T-helper 1 cell treated with Interleukin-12 subunit alpha and Interleukin-12 subunit beta and Interleukin-4 antibody, amounts not matched to agents 30 ng/mL and 1 ng/mL, for 36 hours (primary cell): ENCODE measurements at regions not wholly inside any gene's neighbourhood (a gene's known extent, or its start where the extent isn't known, plus 50 kb on each side); places are given as distances from the start of the nearest gene placed in this dataset.

ENCODE experiments used
- intact Hi-C: fragments of 100-400 bp; cut with micrococcal nuclease; formaldehyde crosslinking; loops from one replicate; pipeline ENCODE4 v1.15.1; 2024

DNA sequence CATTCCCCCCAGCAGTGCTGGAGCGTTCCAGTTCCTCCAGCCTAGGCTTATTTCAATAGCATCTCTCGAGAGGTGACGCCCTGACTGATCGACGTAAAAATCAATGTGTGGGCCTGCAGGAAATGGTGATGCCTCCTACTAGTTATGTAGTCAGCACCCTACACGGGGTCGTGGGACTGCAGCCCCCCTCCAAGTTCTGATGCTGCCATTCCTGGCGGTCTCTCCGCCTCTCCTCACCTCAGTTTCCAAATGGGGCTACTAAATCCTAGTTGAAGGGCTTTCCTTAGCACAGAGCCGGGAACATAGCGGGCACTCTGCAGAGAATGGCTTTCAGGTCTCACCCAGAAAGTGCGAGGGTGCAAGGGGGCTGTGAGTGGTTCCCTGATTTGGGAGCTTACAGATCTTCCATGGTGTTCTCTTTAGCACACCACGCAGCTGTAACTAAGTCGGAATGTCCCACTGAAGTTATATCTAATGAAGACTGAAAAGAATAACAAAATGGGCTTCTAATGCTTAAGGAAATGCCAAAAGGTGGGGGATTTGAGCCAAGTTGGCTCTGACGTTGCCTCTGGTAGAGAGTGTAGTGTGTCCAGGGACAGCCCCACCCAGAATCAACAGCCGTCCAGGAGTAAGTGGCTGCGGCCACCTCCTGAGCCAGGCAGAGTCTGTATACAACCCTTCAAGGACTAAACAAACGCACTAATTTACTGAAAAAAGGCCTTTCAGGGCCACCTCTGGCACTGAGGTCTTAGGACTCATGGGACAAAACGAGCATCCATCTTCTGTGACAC, 299.7 kb upstream of the FOXF1 start:
- intact Hi-C loops = no loop called here

GRCh38 chr16:86211265-86211664, 299.1 kb upstream of the FOXF1 start:
- intact Hi-C loops = no loop called here

DNA sequence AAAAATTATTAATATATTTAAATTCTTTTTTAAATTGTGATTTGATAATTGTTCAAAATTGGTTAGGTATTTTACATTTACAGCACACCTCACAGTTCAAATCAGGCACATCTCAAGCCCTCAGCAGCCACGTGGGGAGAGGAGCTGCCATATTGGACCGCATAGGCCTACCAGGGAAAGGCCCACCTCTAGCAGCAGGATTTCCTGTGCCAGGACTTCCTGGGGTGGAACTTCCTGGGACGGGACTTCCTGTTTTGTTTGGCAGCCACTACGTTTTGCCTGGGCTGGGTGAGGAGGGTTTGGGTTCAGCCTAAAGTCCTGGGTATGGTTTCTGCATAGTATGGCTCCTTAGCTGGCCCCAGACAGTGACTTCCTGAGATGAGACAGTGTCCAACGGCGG, 298.5 kb upstream of the FOXF1 start:
- intact Hi-C loops = no loop called here

DNA sequence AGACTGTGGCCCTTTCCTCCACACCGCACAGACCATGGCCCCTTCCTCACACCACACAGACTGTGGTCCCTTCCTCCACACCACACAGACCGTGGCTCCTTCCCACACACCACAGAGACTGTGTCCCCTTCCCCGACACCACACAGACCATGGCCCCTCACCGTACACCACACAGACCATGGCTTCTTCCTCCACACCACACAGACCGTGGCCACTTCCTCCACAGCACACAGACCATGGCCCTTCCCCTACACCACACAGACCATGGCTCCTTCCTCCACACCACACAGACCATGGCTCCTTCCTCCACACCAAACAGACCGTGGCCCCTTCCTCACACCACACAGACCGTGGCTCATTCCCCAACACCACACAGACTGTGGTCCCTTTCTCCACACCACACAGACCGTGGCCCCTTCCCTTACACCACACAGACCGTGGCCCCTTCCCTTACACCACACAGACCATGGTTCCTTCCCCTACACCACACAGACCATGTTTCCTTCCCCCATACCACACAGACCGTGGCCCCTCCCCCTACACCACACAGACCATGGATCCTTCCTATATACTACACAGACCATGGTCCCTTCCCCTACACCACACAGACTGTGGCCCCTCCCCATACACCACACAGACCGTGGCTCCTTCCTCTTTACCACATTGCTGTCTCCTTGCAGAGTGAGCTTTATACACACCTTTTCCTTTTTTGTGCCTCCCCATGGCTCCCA, 297.5 kb upstream of the FOXF1 start:
- intact Hi-C loops = no loop called here

DNA sequence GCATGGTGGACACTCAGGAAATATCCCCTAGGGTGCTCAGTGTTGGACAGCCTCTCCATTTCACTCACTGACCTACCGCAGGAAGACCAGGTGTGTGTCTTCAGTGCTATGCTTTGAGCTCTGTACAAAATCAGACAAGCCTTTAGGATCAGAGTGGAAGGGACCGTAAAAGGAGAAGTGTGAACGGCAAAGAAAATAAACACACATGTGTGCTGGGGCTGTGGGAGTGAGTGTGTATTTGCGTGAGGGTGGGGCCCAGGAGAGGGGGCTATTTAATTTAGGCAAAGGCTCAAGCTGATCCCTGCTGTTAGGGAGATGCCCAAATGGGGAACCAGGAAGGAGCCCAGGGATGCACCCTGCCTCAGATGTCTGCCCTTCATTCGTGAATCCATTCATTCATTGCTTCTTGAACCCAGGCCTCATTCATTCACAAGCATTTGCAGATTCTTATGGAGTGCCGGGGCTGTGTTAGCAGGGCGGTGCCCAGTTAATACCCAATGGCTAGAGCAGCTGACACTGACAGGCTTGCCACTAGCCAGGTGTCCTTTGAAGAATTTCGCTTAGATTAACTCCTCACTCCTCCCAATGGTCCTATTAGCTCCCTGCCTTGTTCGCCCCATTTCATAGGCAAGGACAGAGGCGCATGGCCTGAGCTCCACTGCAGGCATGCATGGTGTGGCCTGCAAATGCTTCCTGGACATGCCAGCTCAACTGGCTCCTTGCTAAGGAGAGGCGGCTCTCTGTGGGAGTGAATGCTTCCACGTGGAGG, 296.7 kb upstream of the FOXF1 start:
- intact Hi-C loops = no loop called here

- intact Hi-C loops = no loop called here
Measured at GRCh38 chr16:86214326-86215232, 295.7 kb upstream of the FOXF1 start.

DNA sequence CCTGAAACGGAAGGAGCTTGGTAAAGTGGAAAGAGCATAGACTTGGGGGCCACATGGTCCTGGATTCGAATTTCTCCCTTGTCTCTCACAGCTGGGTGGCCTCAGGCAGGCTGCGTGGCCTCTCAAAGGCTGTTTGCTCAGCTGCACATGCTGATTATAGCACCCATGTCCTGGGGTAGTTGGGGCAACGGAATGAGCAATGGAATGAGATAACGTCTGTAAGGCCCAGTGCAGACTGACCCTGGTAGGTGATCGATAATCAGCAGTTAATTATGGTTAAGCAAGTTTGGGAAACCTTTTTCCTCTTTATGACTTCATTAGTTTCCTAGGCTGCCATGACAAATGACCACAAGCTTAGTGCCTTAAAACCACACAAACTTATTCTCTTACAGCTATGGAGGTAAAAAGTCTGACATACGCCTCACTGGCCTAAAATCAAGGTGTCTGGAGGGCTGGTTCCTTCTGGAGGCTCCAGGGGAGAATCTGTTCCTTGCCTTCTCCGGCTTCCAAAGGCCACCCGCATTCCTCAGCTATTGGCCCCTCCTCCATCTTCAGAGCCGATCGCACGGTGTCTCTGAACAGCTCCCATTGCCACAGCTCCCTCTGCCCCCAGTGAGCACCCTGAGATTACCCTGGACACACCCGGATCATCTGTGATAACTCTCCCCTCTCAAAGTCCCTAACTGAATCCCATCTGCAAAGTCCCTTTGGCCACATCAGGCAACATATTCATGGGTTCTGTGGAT, 294.9 kb upstream of the FOXF1 start:
- intact Hi-C loops = no loop called here

- intact Hi-C loops = no loop called here
Measured at GRCh38 chr16:86215979-86216585, 294.2 kb upstream of the FOXF1 start.

DNA sequence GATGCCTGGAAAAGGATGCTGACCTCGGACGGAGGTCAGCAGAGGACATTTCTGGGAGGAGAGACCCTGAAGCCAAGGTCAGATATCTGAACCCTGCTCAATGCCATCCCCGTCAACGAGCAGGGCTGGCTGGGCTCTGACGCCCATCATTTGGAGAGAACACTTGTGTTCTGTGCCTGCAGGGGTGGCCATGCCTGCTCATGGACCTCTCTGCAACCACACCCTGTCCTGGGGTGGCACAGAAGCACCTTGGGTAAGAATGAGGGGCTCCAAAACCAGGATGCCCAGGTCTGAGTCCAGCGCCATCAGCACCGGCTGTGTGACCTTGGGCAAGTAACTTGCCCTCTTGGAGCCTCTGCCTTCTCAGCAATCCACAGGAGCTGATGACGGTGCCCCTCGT, 293.7 kb upstream of the FOXF1 start:
- intact Hi-C loops = no loop called here

DNA sequence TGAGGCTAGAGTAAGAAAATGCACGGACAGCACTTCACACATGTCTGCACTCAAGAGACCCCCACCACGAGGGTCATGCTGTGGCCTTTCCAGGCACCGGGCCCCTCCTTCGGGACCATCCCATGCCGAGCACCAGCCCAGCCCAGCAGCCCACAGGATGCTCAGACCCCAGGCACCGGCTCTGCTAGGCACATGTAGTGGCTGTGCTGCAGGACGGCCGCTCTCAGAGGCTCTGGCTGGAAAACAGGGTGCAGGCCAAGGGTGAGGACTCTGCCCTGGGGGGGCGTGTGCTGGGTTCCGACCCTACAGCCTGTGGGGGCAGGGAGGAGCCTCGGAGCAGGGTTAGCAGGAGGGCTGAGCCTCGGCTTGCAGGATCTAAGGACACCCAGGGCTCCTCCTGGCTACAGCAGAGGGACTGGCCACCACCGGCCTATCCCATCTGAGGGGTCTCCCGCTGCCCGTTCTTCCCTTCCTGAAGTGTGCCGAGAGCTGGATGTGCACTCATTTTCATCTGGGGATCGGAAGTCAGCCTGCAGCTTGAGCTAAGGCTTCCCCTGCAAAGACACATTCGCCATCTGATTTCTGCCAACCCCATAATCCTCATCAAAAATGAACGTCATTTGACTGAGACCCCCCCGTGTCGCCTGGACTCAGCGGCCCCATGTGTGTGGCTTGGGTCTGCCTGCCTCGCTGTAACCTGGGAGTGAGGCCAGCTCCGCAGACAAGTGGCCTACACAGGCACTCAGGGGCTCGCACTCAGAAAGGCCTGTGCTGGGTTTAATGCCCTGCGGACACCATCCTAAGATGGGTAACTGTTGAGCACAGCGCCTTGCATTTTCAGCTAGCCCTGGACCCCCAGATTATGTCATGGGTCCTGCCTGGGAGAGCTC, 293.1 kb upstream of the FOXF1 start:
- intact Hi-C loops = no loop called here

DNA sequence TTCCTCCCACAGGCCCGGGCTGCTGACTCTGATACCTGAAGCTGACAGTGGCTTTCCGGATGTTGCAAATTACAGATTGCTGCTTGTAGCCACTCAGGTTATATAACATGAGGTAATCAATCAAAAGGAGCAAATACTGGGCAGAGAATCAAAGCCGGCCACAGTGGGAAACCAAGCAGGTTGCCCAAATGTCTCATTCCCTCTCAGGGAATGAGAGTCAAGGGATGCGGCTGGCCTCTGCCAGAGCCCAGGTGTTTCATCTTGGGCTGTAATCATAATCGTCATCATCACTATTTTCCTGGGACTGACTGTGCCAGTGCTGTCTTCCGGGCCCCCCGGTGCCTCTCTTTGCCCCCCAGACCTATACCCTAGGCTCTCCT, 292.4 kb upstream of the FOXF1 start:
- intact Hi-C loops = no loop called here

DNA sequence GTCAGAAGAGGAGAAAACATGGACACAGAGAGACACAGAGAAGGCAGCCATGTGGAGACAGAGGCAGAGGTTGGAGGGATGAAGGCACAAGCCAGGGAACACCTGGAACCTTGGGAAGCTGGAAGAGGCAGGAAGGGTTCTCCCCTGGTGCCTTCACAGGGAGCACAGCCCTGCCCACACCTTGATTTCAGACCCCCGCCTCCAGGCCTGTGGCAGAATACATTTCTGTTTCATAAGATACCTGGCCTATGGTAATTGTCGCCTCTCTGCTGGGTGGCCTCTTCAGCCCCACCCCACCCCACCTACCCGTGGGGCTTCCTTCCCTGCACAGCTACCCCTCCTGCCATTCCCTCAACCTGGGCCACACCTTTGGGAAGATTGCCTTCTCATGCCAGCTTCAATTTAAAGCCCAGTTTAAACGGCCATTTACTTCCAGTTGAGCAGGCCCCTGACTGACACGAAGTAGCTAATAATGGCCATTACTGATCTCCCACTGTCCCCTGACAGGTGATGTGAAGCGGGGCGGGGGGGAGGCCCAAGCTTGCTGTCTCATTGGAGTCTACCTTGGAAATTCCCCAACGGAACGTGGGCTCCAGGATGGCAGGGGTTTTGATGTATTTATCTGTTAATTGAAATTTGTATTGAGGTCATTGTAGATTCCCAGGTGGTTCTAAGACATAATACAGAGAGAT, 291.7 kb upstream of the FOXF1 start:
- intact Hi-C loops = no loop called here

- intact Hi-C loops = no loop called here
Measured at GRCh38 chr16:86219655-86220445, 290.5 kb upstream of the FOXF1 start.

DNA sequence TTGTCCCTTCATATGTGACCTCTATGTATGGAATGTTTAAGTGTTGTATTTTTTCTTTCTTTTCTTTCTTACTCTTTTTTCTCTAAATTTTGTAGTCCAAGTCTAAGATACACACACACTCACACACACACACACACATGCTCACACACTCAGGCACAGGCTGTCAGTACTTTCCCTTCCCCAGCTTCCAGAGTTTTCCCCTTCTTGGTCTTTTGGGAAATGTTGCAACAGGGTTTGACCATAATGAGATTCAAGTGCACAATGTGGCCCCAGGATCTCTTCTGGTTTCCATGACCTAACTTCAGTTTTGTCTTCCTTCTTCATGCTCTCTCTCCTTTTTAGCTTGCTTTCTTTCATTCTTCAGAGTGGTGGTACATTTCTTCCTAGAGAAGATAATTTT, 289.8 kb upstream of the FOXF1 start:
- intact Hi-C loops = no loop called here

DNA sequence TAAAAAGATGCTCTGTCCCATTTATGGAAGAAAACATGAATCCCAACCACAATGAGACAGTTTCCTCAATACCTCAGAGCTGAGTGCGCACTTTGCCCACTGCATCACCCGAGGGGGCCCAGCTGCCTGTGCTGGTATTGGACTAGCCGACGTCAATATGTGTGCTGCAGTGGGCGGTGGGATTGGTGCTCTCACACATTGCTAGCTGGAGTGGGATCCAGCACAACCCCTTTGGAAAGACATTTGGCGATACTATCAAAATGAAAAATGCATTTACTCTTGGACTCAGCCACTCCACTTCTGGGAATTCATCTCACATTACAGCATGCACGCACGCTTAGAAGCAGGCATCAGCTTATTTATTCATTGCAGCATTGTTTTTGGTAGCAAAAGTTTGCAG, 289.2 kb upstream of the FOXF1 start:
- intact Hi-C loops = no loop called here

DNA sequence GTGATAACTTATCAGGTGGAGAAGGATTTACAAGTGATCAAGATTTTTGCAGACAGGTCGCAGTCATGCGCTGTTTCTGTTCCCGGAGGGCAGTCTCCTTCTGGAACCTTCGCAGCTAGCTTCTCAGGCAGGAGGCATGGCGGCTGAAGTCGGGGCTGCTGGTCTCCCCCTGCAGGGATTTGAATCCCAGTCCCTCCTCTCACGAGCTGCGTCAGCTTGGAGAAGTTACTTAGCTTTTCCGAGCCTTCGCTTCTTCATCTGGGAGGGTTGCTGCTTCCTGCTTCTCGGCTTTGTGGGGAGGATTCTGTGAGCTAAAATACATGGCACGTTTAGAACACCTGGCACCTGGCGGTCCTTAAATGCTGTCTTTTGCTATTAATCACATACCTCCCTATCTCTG, 287.8 kb upstream of the FOXF1 start:
- intact Hi-C loops = no loop called here

GRCh38 chr16:86222965-86223551, 287.3 kb upstream of the FOXF1 start:
- intact Hi-C loops = no loop called here
